HEK293T (cell line): ENCODE measurements at regions not wholly inside any gene's neighbourhood (a gene's known extent, or its start where the extent isn't known, plus 50 kb on each side); places are given as distances from the start of the nearest gene placed in this dataset.
"Not testable (repeated sequence)": the region's sequence is repeated elsewhere in the genome, so short reads cannot be mapped to it uniquely, and the experiment has no call there.

Source experiments
- CTCF ChIA-PET: fragments of 350-600 bp; formaldehyde crosslinking; extraction: SDS; loops from one replicate; lab custom pipeline; 2021; ENCODE audit warnings: antibody characterized with exemption, inconsistent platforms; lab: Yijun Ruan, JAX
- POLR2A ChIA-PET: fragments of 350-600 bp; formaldehyde crosslinking; extraction: SDS; loops from one replicate; lab custom pipeline; 2020; ENCODE audit warnings: antibody characterized with exemption, inconsistent platforms; lab: Yijun Ruan, JAX
- DNase-seq: peaks from one replicate; pipeline ENCODE4 v3.0.0; 2012; ENCODE audit warnings: mixed read lengths; ENCODE audit errors: extremely low spot score
- ARNT ChIP-seq: fragments of 450-650 bp; IDR thresholded peaks from 2 replicates; pipeline ENCODE4 v1.6.1; 2017; ENCODE audit warnings: mild to moderate bottlenecking
- BHLHE40 ChIP-seq: fragments of 450-650 bp; IDR thresholded peaks from 2 replicates; pipeline ENCODE4 v1.6.1; 2016; ENCODE audit warnings: mild to moderate bottlenecking, moderate library complexity, borderline replicate concordance
- CTBP1 ChIP-seq: fragments of 450-650 bp; IDR thresholded peaks from 2 replicates; pipeline ENCODE4 v1.6.1; 2016; ENCODE audit warnings: borderline replicate concordance
- ELF4 ChIP-seq: fragments of 450-650 bp; IDR thresholded peaks from 2 replicates; pipeline ENCODE4 v1.6.1; 2017; ENCODE audit warnings: antibody characterized with exemption
- FOXA1 ChIP-seq: fragments of 450-650 bp; IDR thresholded peaks from 2 replicates; pipeline ENCODE4 v1.6.1; 2016; ENCODE audit warnings: mild to moderate bottlenecking
- FOXK2 ChIP-seq: fragments of 450-650 bp; IDR thresholded peaks from 2 replicates; pipeline ENCODE4 v1.6.1; 2016; ENCODE audit warnings: mild to moderate bottlenecking
- FOXM1 ChIP-seq: fragments of 450-650 bp; IDR thresholded peaks from 2 replicates; pipeline ENCODE4 v1.6.1; 2017; ENCODE audit warnings: mild to moderate bottlenecking, borderline replicate concordance
- HDGF ChIP-seq: fragments of 450-650 bp; IDR thresholded peaks from 2 replicates; pipeline ENCODE4 v1.6.1; 2017; ENCODE audit warnings: antibody characterized with exemption, borderline replicate concordance
- L3MBTL2 ChIP-seq: fragments of 450-650 bp; conservative IDR thresholded peaks from 2 replicates; pipeline ENCODE4 v1.6.1; 2016; ENCODE audit warnings: mild to moderate bottlenecking
- LEF1 ChIP-seq: fragments of 450-650 bp; IDR thresholded peaks from 2 replicates; pipeline ENCODE4 v1.6.1; 2017; ENCODE audit warnings: mild to moderate bottlenecking, borderline replicate concordance
- NFRKB ChIP-seq: fragments of 450-650 bp; IDR thresholded peaks from 2 replicates; pipeline ENCODE4 v1.6.1; 2016; ENCODE audit warnings: mild to moderate bottlenecking, moderate library complexity
- PKNOX1 ChIP-seq: fragments of 450-650 bp; IDR thresholded peaks from 2 replicates; pipeline ENCODE4 v1.6.1; 2016
- SP1 ChIP-seq: fragments of 450-650 bp; IDR thresholded peaks from 2 replicates; pipeline ENCODE4 v1.6.1; 2017
- SUZ12 ChIP-seq: fragments of 450-650 bp; IDR thresholded peaks from 2 replicates; pipeline ENCODE4 v1.6.1; 2016; ENCODE audit warnings: mild to moderate bottlenecking
- TARDBP ChIP-seq: fragments of 450-650 bp; IDR thresholded peaks from 2 replicates; pipeline ENCODE4 v1.6.1; 2016
- ZNF384 ChIP-seq: fragments of 450-650 bp; IDR thresholded peaks from 2 replicates; pipeline ENCODE4 v1.6.1; 2016

GRCh38 chr9:25814023-25814422 is 135.8 kb upstream of the TUSC1 start:
- POLR2A ChIA-PET = no interaction called here
- no peak for TF ChIP-seq BHLHE40
- no peak for TF ChIP-seq ARNT
- no peak for TF ChIP-seq PKNOX1
- no peak for TF ChIP-seq L3MBTL2
- no peak for DNase-seq
- CTCF ChIA-PET = no interaction called here

GRCh38 chr9:25813478-25813877 is 135.2 kb upstream of the TUSC1 start:
- DNase-seq = no peak
- ChIA-PET CTCF (no interaction called here), POLR2A (no interaction called here)
- TF ChIP-seq FOXA1 = no peak
- no peak for TF ChIP-seq TARDBP

GRCh38 chr9:25808554-25808953 is 130.3 kb upstream of the TUSC1 start:
- POLR2A ChIA-PET = no interaction called here
- CTCF ChIA-PET = no interaction called here
- TF ChIP-seq ELF4 = no peak
- TF ChIP-seq BHLHE40 = no peak
- no peak for TF ChIP-seq ARNT
- no peak for TF ChIP-seq FOXA1
- no peak for TF ChIP-seq HDGF
- no peak for TF ChIP-seq L3MBTL2
- TF ChIP-seq LEF1 = no peak
- TF ChIP-seq PKNOX1 = no peak
- no peak for DNase-seq

- ChIA-PET CTCF (no interaction called here), POLR2A (no interaction called here)
- no peak for DNase-seq
- TF ChIP-seq LEF1 (no peak), NFRKB (no peak), TARDBP (no peak), FOXK2 (no peak), FOXA1 (no peak), CTBP1 (no peak), HDGF (no peak)
Measured at GRCh38 chr9:25804856-25805255, 126.6 kb upstream of the TUSC1 start.

- POLR2A ChIA-PET, DNase-seq, CTCF ChIA-PET: not testable (repeated sequence)
Measured at GRCh38 chr9:25801989-25802388, 123.7 kb upstream of the TUSC1 start.

- TF ChIP-seq SUZ12 = no peak
- TF ChIP-seq ZNF384 = no peak
- TF ChIP-seq NFRKB = no peak
- no peak for TF ChIP-seq CTBP1
- TF ChIP-seq BHLHE40 = no peak
- no peak for TF ChIP-seq ELF4
- no peak for TF ChIP-seq SP1
- TF ChIP-seq TARDBP = no peak
- no peak for DNase-seq
- ChIA-PET POLR2A (no interaction called here), CTCF (no interaction called here)
Measured at GRCh38 chr9:25773805-25774204, 95.6 kb upstream of the TUSC1 start.

GRCh38 chr9:25755951-25756350 is 77.7 kb upstream of the TUSC1 start:
- ChIA-PET POLR2A (no interaction called here), CTCF (no interaction called here)
- no peak for DNase-seq
- no peak for TF ChIP-seq SUZ12
- TF ChIP-seq FOXM1 = no peak
- no peak for TF ChIP-seq TARDBP
- no peak for TF ChIP-seq BHLHE40
- TF ChIP-seq HDGF = no peak
- TF ChIP-seq CTBP1 = no peak
- no peak for TF ChIP-seq NFRKB
- TF ChIP-seq L3MBTL2 = no peak
- TF ChIP-seq ELF4 = no peak
- no peak for TF ChIP-seq ZNF384
- no peak for TF ChIP-seq FOXK2

- no peak for DNase-seq
- ChIA-PET POLR2A (no interaction called here), CTCF (no interaction called here)
- TF ChIP-seq BHLHE40 (no peak), CTBP1 (no peak), FOXA1 (no peak), FOXK2 (no peak), SUZ12 (no peak)
Measured at GRCh38 chr9:25752398-25752797, 74.2 kb upstream of the TUSC1 start.

GRCh38 chr9:25742256-25742655 is 64.0 kb upstream of the TUSC1 start:
- CTCF ChIA-PET = no interaction called here
- POLR2A ChIA-PET = no interaction called here
- TF ChIP-seq SUZ12 (no peak), LEF1 (no peak), L3MBTL2 (no peak), SP1 (no peak), FOXA1 (no peak), HDGF (no peak), TARDBP (no peak), BHLHE40 (no peak), PKNOX1 (no peak), CTBP1 (no peak), ZNF384 (no peak), NFRKB (no peak)
- no peak for DNase-seq
